GM12878 (cell line): ENCODE measurements at regions not wholly inside any gene's neighbourhood (a gene's known extent, or its start where the extent isn't known, plus 50 kb on each side); places are given as distances from the start of the nearest gene placed in this dataset.

Source experiments
- ATAC-seq: fragments of 200-7000 bp; cut with Tn5 transposase; 3 replicates; pipeline ENCODE4 v1.9.1; 2020; ENCODE audit warnings: mild to moderate bottlenecking, moderate library complexity
- BruUV-seq: library from RNA; stranded (reverse); fragments of 400-500 nt; replicated peaks from 2 replicates; lab custom pipeline; 2021; lab: Mats Ljungman, UMichigan
- CTCF ChIA-PET: fragments of 300-600 bp; sonication (Branson Sonifier 250); formaldehyde crosslinking; extraction: SDS; loops from one replicate; lab custom pipeline; 2021; ENCODE audit warnings: inconsistent platforms; lab: Yijun Ruan, JAX
- POLR2A ChIA-PET: fragments of 350-600 bp; formaldehyde crosslinking; extraction: SDS; loops from one replicate; lab custom pipeline; 2021; ENCODE audit warnings: inconsistent platforms; lab: Charles Lee
- RAD21 ChIA-PET: fragments of 300-600 bp; sonication (Branson Sonifier 250); formaldehyde crosslinking; loops from one replicate; lab custom pipeline; 2023; ENCODE audit warnings: antibody characterized with exemption; ENCODE audit not compliant: unreplicated experiment; lab: Charles Lee
- SMC1A ChIA-PET: fragments of 300-600 bp; sonication (Branson Sonifier 250); formaldehyde crosslinking; loops from one replicate; lab custom pipeline; 2023; ENCODE audit not compliant: unreplicated experiment, uncharacterized antibody; lab: Charles Lee
- DNase-seq: peaks from one replicate; pipeline ENCODE4 v3.0.0-alpha.2; 2011; ENCODE audit warnings: low read depth, low spot score
- FAIRE-seq: peaks from 3 replicates; lab custom pipeline; 2011; peaks lifted over from hg19 to GRCh38; lab: Jason Lieb, UNC
- H2AFZ ChIP-seq: 2 replicates; pipeline ENCODE4 v1.6.0; 2011; ENCODE audit warnings: low read depth, low read length, control low read depth; ENCODE audit not compliant: control insufficient read depth
- H3K27ac ChIP-seq: 2 replicates; pipeline ENCODE4 v1.5.1; 2011; ENCODE audit warnings: control low read depth; ENCODE audit not compliant: control insufficient read depth, insufficient read depth
- H3K27me3 ChIP-seq, 2 experiments: replicated peaks in 1 of 2; 2 replicates each; pipeline versions ENCODE4 v1.6.0 to v1.6.1; 2011; ENCODE audit warnings: low read length in 1 of 2; ENCODE audit not compliant: control insufficient read depth in 2 of 2, insufficient read depth in 2 of 2
- H3K36me3 ChIP-seq, 2 experiments: 2 replicates each; pipeline ENCODE4 v1.5.1; 2011; ENCODE audit warnings: low read length in 1 of 2; ENCODE audit not compliant: control insufficient read depth in 2 of 2, insufficient read depth in 2 of 2
- H3K4me1 ChIP-seq: 2 replicates; pipeline ENCODE4 v1.6.1; 2011; ENCODE audit warnings: mild to moderate bottlenecking, low read length, moderate library complexity, mixed read lengths; ENCODE audit not compliant: control insufficient read depth, insufficient read depth
- H3K4me2 ChIP-seq: 2 replicates; pipeline ENCODE4 v1.6.0; 2011; ENCODE audit warnings: control low read depth; ENCODE audit not compliant: control insufficient read depth, insufficient read depth
- H3K4me3 ChIP-seq: fragments of 200-600 bp; sonication (generic); 2 replicates; pipeline ENCODE4 v1.5.1; 2016
- H3K79me2 ChIP-seq: 2 replicates; pipeline ENCODE4 v1.6.0; 2011; ENCODE audit warnings: low read length; ENCODE audit not compliant: control insufficient read depth, insufficient read depth
- H3K9ac ChIP-seq: 2 replicates; pipeline ENCODE4 v1.8.0; 2011; ENCODE audit warnings: low read length, control low read depth, mixed read lengths; ENCODE audit not compliant: control insufficient read depth, insufficient read depth
- H3K9me3 ChIP-seq: replicated peaks from 3 replicates; pipeline ENCODE4 v1.5.1; 2011; ENCODE audit warnings: mild to moderate bottlenecking, low read length; ENCODE audit not compliant: control insufficient read depth, insufficient read depth
- H4K20me1 ChIP-seq: 2 replicates; pipeline ENCODE4 v1.6.0; 2011; ENCODE audit not compliant: control insufficient read depth, insufficient read depth
- PAX5 ChIP-seq: IDR thresholded peaks from 2 replicates; pipeline ENCODE4 v1.6.1; 2011; ENCODE audit warnings: low read depth, low read length, borderline replicate concordance
- WGBS: methylation state at CpG from one replicate; pipeline ENCODE4 v1.1.6; 2016; ENCODE audit warnings: low lambda C conversion rate; ENCODE audit not compliant: insufficient replicate concordance, insufficient coverage; ENCODE audit errors: missing lambda C conversion rate; 5-methylcytosine and 5-hydroxymethylcytosine counted together
- in situ Hi-C: fragments of 300-500 bp; cut with MboI; formaldehyde crosslinking; loops from 9 replicates; pipeline ENCODE4 v1.14.3; 2018; ENCODE audit warnings: mixed read lengths
- intact Hi-C: fragments of 100-400 bp; cut with micrococcal nuclease; formaldehyde crosslinking; loops from one replicate; pipeline ENCODE4 v1.14.2; 2022; ENCODE audit not compliant: unreplicated experiment
- TF ChIP-seq, protein P1 (sequence below): fragments of 450-650 bp; formaldehyde crosslinking; IDR thresholded peaks from 2 replicates; pipeline ENCODE4 v1.4.0; 2020; ENCODE audit warnings: mild to moderate bottlenecking, moderate library complexity

- ChIA-PET POLR2A (no interaction called here), SMC1A (no interaction called here), RAD21 (no interaction called here), CTCF (no interaction called here)
- intact Hi-C loops (no loop called here), in situ Hi-C loops (no loop called here)
- ATAC-seq (no peak), DNase-seq (no peak), FAIRE-seq (no peak)
- BruUV-seq, result no TSS peak
- no peak overlapping the region for H3K27ac ChIP-seq
- H3K79me2 ChIP-seq, result no peaks in the 10 kb centered on the region
- H3K4me3 ChIP-seq, result no peak overlapping the region
- no peaks in the 10 kb centered on the region for H3K36me3 ChIP-seq
- no peak overlapping the region for H3K4me2 ChIP-seq
- H3K9me3 ChIP-seq, result no peaks in the 10 kb centered on the region
- no peaks in the 10 kb centered on the region for H4K20me1 ChIP-seq
- WGBS, result 31% methylated on average over 10 of the region's 10 CpGs
- H3K27me3 ChIP-seq, result no peaks in the 10 kb centered on the region
- no peak for TF ChIP-seq PAX5
- no peak overlapping the region for H3K9ac ChIP-seq
- H3K4me1 ChIP-seq, result no peaks in the 10 kb centered on the region
- no peak overlapping the region for H2AFZ ChIP-seq
These were observed 253.6 kb upstream of the XYLT1 start for GRCh38 chr16:17724242-17724898.

- intact Hi-C loops, result no loop called here
- no TSS peak for BruUV-seq
- Histone ChIP-seq H3K79me2 (no peaks in the 10 kb centered on the region), H3K4me2 (no peak overlapping the region), H3K27ac (no peak overlapping the region), H3K4me3 (no peak overlapping the region), H3K27me3 (no peaks in the 10 kb centered on the region), H3K9ac (no peak overlapping the region), H4K20me1 (no peaks in the 10 kb centered on the region), H3K4me1 (no peaks in the 10 kb centered on the region), H2AFZ (no peak overlapping the region), H3K36me3 (no peaks in the 10 kb centered on the region), H3K9me3 (no peaks in the 10 kb centered on the region)
- TF ChIP-seq, protein P1, sequence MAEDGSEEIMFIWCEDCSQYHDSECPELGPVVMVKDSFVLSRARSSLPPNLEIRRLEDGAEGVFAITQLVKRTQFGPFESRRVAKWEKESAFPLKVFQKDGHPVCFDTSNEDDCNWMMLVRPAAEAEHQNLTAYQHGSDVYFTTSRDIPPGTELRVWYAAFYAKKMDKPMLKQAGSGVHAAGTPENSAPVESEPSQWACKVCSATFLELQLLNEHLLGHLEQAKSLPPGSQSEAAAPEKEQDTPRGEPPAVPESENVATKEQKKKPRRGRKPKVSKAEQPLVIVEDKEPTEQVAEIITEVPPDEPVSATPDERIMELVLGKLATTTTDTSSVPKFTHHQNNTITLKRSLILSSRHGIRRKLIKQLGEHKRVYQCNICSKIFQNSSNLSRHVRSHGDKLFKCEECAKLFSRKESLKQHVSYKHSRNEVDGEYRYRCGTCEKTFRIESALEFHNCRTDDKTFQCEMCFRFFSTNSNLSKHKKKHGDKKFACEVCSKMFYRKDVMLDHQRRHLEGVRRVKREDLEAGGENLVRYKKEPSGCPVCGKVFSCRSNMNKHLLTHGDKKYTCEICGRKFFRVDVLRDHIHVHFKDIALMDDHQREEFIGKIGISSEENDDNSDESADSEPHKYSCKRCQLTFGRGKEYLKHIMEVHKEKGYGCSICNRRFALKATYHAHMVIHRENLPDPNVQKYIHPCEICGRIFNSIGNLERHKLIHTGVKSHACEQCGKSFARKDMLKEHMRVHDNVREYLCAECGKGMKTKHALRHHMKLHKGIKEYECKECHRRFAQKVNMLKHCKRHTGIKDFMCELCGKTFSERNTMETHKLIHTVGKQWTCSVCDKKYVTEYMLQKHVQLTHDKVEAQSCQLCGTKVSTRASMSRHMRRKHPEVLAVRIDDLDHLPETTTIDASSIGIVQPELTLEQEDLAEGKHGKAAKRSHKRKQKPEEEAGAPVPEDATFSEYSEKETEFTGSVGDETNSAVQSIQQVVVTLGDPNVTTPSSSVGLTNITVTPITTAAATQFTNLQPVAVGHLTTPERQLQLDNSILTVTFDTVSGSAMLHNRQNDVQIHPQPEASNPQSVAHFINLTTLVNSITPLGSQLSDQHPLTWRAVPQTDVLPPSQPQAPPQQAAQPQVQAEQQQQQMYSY (CRISPR knock-in tag), result no peak
- CTCF ChIA-PET, result no interaction called here
- DNase-seq (no peak), FAIRE-seq (no peak), ATAC-seq (no peak)
- RAD21 ChIA-PET, result no interaction called here
- in situ Hi-C loops, result no loop called here
- SMC1A ChIA-PET, result no interaction called here
- POLR2A ChIA-PET, result no interaction called here
- WGBS, result 54% methylated on average over 10 of the region's 10 CpGs
These were observed 252.9 kb upstream of the XYLT1 start for GRCh38 chr16:17723531-17724134.
